Chondrocyte (in vitro differentiated cells): ENCODE measurements at regions not wholly inside any gene's neighbourhood (a gene's known extent, or its start where the extent isn't known, plus 50 kb on each side); places are given as distances from the start of the nearest gene placed in this dataset.
"Not testable (repeated sequence)": the region's sequence is repeated elsewhere in the genome, so short reads cannot be mapped to it uniquely, and the experiment has no call there.

ENCODE experiments used
- DNase-seq: peaks from one replicate; pipeline ENCODE4 v3.0.0; 2021; ENCODE audit warnings: mixed read lengths, low spot score
- H3K27ac Mint-ChIP-seq: one replicate; pipeline ENCODE4 v1.8.0; 2021; ENCODE audit warnings: mild to moderate bottlenecking, moderate library complexity, mixed read lengths; ENCODE audit not compliant: unreplicated experiment
- H3K27me3 Mint-ChIP-seq: 2 replicates; pipeline ENCODE4 v1.8.0; 2021; ENCODE audit warnings: low read depth, mixed read lengths
- H3K36me3 Mint-ChIP-seq: 2 replicates; pipeline ENCODE4 v1.8.0; 2021; ENCODE audit warnings: low read depth, mixed read lengths
- H3K4me1 Mint-ChIP-seq: 2 replicates; pipeline ENCODE4 v1.8.0; 2021; ENCODE audit warnings: low read depth, mild to moderate bottlenecking, mixed read lengths
- H3K4me3 Mint-ChIP-seq: one replicate; pipeline ENCODE4 v1.8.0; 2021; ENCODE audit warnings: mild to moderate bottlenecking, moderate library complexity, mixed read lengths; ENCODE audit not compliant: unreplicated experiment
- H3K9me3 Mint-ChIP-seq: 2 replicates; pipeline ENCODE4 v1.8.0; 2021; ENCODE audit warnings: low read depth, mixed read lengths
- CTCF ChIP-seq: fragments of 200-600 bp; sonication (generic); IDR thresholded peaks from 2 replicates; pipeline ENCODE4 v1.5.0; 2021; ENCODE audit warnings: antibody characterized with exemption, mild to moderate bottlenecking, moderate library complexity

- Mint-ChIP-seq H3K9me3 (peaks cover 13% of the 10 kb centered on the region), H3K36me3 (no peaks in the 10 kb centered on the region), H3K4me1 (no peaks in the 10 kb centered on the region), H3K27ac (no peak overlapping the region), H3K27me3 (no peaks in the 10 kb centered on the region), H3K4me3 (no peak overlapping the region)
- no peak for TF ChIP-seq CTCF
- DNase-seq = no peak
These were observed 54.1 kb downstream of the FOXG1 start for GRCh38 chr14:28820677-28821076.

GRCh38 chr14:28821993-28822392 lies 55.4 kb downstream of the FOXG1 start:
- no peak for DNase-seq

GRCh38 chr14:28823245-28823644 lies 56.7 kb downstream of the FOXG1 start:
- TF ChIP-seq CTCF = no peak
- peaks cover 18% of the 10 kb centered on the region for H3K9me3 Mint-ChIP-seq
- peaks cover 3% of the 10 kb centered on the region for H3K27me3 Mint-ChIP-seq
- no peak overlapping the region for H3K4me3 Mint-ChIP-seq
- DNase-seq = no peak
- H3K27ac Mint-ChIP-seq = no peak overlapping the region
- no peaks in the 10 kb centered on the region for H3K4me1 Mint-ChIP-seq
- no peaks in the 10 kb centered on the region for H3K36me3 Mint-ChIP-seq

More at GRCh38 chr14:28821993-28822392, 55.4 kb downstream of the FOXG1 start:
- no peak for TF ChIP-seq CTCF
- Mint-ChIP-seq H3K9me3 (peaks cover 15% of the 10 kb centered on the region), H3K4me1 (no peaks in the 10 kb centered on the region), H3K27me3 (no peaks in the 10 kb centered on the region), H3K27ac (no peak overlapping the region), H3K4me3 (no peak overlapping the region), H3K36me3 (no peaks in the 10 kb centered on the region)

- Mint-ChIP-seq H3K9me3 (peaks cover 4% of the 10 kb centered on the region), H3K4me1 (no peaks in the 10 kb centered on the region), H3K36me3 (no peaks in the 10 kb centered on the region), H3K27me3 (peaks cover 6% of the 10 kb centered on the region), H3K4me3 (no peak overlapping the region), H3K27ac (no peak overlapping the region)
- no peak for TF ChIP-seq CTCF
- DNase-seq = no peak
These were observed 63.5 kb downstream of the FOXG1 start for GRCh38 chr14:28830115-28830534.

GRCh38 chr14:28831126-28831525 lies 64.5 kb downstream of the FOXG1 start:
- peaks cover 4% of the 10 kb centered on the region for H3K9me3 Mint-ChIP-seq
- peaks cover 6% of the 10 kb centered on the region for H3K27me3 Mint-ChIP-seq
- no peak for TF ChIP-seq CTCF
- no peaks in the 10 kb centered on the region for H3K36me3 Mint-ChIP-seq
- DNase-seq = no peak
- H3K4me3 Mint-ChIP-seq = no peak overlapping the region
- no peaks in the 10 kb centered on the region for H3K4me1 Mint-ChIP-seq
- H3K27ac Mint-ChIP-seq = no peak overlapping the region

GRCh38 chr14:28842569-28842968 lies 76.0 kb downstream of the FOXG1 start:
- not testable (repeated sequence) for DNase-seq, H3K27ac Mint-ChIP-seq, H3K4me1 Mint-ChIP-seq, H3K4me3 Mint-ChIP-seq, H3K27me3 Mint-ChIP-seq, H3K36me3 Mint-ChIP-seq
- H3K9me3 Mint-ChIP-seq = peaks cover 33% of the 10 kb centered on the region
